ENCODE measurements at regions not wholly inside any gene's neighbourhood (a gene's known extent, or its start where the extent isn't known, plus 50 kb on each side); places are given as distances from the start of the nearest gene placed in this dataset.

GRCh38 chr22:22398530-22399327 is 109.8 kb downstream of the ZNF280B start:
- no peak overlapping the region for H3K27ac ChIP-seq (ENCODE audit: low read depth, low read length)
- H4K20me1 ChIP-seq (replicated peaks in 1 of 2; ENCODE audit: control insufficient read depth in 1 of 2, insufficient read depth in 2 of 2, low read length in 2 of 2), result peaks cover 0 to 15% of the 10 kb centered on the region in 2 experiments
- no peaks in the 10 kb centered on the region for H3K79me1 ChIP-seq (ENCODE audit: low read depth, low read length)
- H3K36me3 ChIP-seq (ENCODE audit: control insufficient read depth in 2 of 4, insufficient read depth in 4 of 4, low read length in 3 of 4), result no peaks in the 10 kb centered on the region
- H3K9me3 ChIP-seq (ENCODE audit: insufficient read depth in 2 of 2, low read depth in 1 of 2, low read length in 1 of 2), result no peaks in the 10 kb centered on the region
- H4K91ac ChIP-seq (replicated peaks; ENCODE audit: insufficient read length, low read length), result no peak overlapping the region
- H3K23ac ChIP-seq (ENCODE audit: insufficient read length), result no peak overlapping the region
- H3K4ac ChIP-seq (replicated peaks; ENCODE audit: insufficient read length, low read depth, low read length), result no peak overlapping the region
- H3K4me2 ChIP-seq (ENCODE audit: insufficient read depth in 1 of 2, low read depth in 2 of 2, low read length in 2 of 2), result no peak overlapping the region
- H3K14ac ChIP-seq (ENCODE audit: insufficient read length), result no peak overlapping the region
- no peaks in the 10 kb centered on the region for H3K79me2 ChIP-seq (ENCODE audit: control insufficient read depth in 1 of 2, insufficient read depth in 2 of 2, low read length in 2 of 2)
- FAIRE-seq (no peak), DNase-seq (ENCODE audit: low read depth in 1 of 2, low spot score in 2 of 2) (no peak)
- no peak overlapping the region for H4K5ac ChIP-seq (ENCODE audit: insufficient read length, low read depth, low read length)
- no peak overlapping the region for H2BK5ac ChIP-seq (ENCODE audit: low read depth, low read length)
- no peak overlapping the region for H2BK12ac ChIP-seq (ENCODE audit: low read depth, low read length)
- H3K9ac ChIP-seq (replicated peaks in 1 of 4; ENCODE audit: extremely low read depth in 1 of 4, low read depth in 3 of 4, low read length in 3 of 4), result no peak overlapping the region
- no peak overlapping the region for H2BK15ac ChIP-seq (ENCODE audit: low read length)
- H3K4me3 ChIP-seq (ENCODE audit: extremely low read depth in 1 of 4, insufficient read depth in 2 of 4, low read depth in 3 of 4, low read length in 4 of 4), result no peak overlapping the region
- no peaks in the 10 kb centered on the region for H3K23me2 ChIP-seq (ENCODE audit: low read depth, low read length)
- H3K4me1 ChIP-seq (replicated peaks in 1 of 4; ENCODE audit: control insufficient read depth in 3 of 4, insufficient read depth in 4 of 4, low read length in 3 of 4), result no peaks in the 10 kb centered on the region
- H2AK5ac ChIP-seq (ENCODE audit: low read depth, low read length), result no peak overlapping the region
- no peak overlapping the region for H3K18ac ChIP-seq (ENCODE audit: extremely low read depth, low read length)
- ChIA-PET CTCF (ENCODE audit: partially characterized antibody) (interaction anchor here (0.6 to 4.4 kb wide), 9 partner anchors 10 to 1161 kb away, joined by 3 to 31 read pairs (median 4); no protein-coding TSS in a partner anchor), POLR2A (ENCODE audit: partially characterized antibody) (no interaction called here)
- peaks cover 75 to 100% (median 95%) of the 10 kb centered on the region in 4 experiments for H3K27me3 ChIP-seq (replicated peaks in 1 of 4; ENCODE audit: control insufficient read depth in 3 of 4, extremely low read depth in 1 of 4, insufficient read depth in 3 of 4, low read length in 3 of 4)
- WGBS, 2 experiments (ENCODE audit: extremely low coverage in 1 of 2, insufficient coverage in 1 of 2, insufficient read length in 1 of 2, insufficient replicate concordance in 2 of 2, low coverage in 1 of 2, low lambda C conversion rate in 2 of 2, missing lambda C conversion rate in 1 of 2), result 77% methylated on average over 5 of the region's 5 CpGs; no CpG with 5 or more reads in 1 of the 2 experiments
- no peak overlapping the region for H3K56ac ChIP-seq (replicated peaks; ENCODE audit: insufficient read length, low read depth, low read length)
- no peak overlapping the region for H2BK20ac ChIP-seq (ENCODE audit: low read length)
- H2AFZ ChIP-seq (ENCODE audit: low read length), result no peak overlapping the region
- TF ChIP-seq SAP30 (IDR thresholded peaks at IDR 0.05; ENCODE audit: insufficient read depth, insufficient replicate concordance, low read length) (no peak), EZH2 (IDR thresholded peaks at IDR 0.05; ENCODE audit: low read depth, low read length, severe bottlenecking) (no peak), JUN (IDR thresholded peaks at IDR 0.05; ENCODE audit: low read depth, low read length) (no peak), SP4 (IDR thresholded peaks at IDR 0.05; ENCODE audit: low read length) (no peak), HDAC6 (IDR thresholded peaks at IDR 0.05; ENCODE audit: low read depth, low read length) (no peak), TAF1 (IDR thresholded peaks at IDR 0.05; ENCODE audit: low read depth, low read length) (no peak), E2F6 (IDR thresholded peaks at IDR 0.05) (no peak), SIX5 (IDR thresholded peaks at IDR 0.05; ENCODE audit: low read depth, low read length) (no peak), ATF2 (IDR thresholded peaks at IDR 0.05; ENCODE audit: low read length) (no peak)
- H2BK120ac ChIP-seq (replicated peaks; ENCODE audit: low read depth, low read length), result no peak overlapping the region
- H4K8ac ChIP-seq (ENCODE audit: extremely low read depth, insufficient read depth, low read length), result no peak overlapping the region

All from H1 (cell line).